IMR-90 (cell line): ENCODE measurements at regions not wholly inside any gene's neighbourhood (a gene's known extent, or its start where the extent isn't known, plus 50 kb on each side); places are given as distances from the start of the nearest gene placed in this dataset.

Source experiments
- ATAC-seq: fragments of 200-7000 bp; cut with Tn5 transposase; 2 replicates; pipeline ENCODE4 v1.9.1; 2020; ENCODE audit warnings: low read depth, mild to moderate bottlenecking, moderate library complexity
- BruUV-seq: library from RNA; stranded (reverse); fragments of 400-500 nt; replicated peaks from 2 replicates; lab custom pipeline; 2021; lab: Mats Ljungman, UMichigan
- CTCF ChIA-PET: fragments of 300-600 bp; formaldehyde crosslinking; extraction: SDS; loops from one replicate; lab custom pipeline; 2021; ENCODE audit warnings: antibody characterized with exemption; lab: Yijun Ruan, JAX
- POLR2A ChIA-PET: fragments of 300-600 bp; sonication (Branson Sonifier 250); formaldehyde crosslinking; loops from one replicate; lab custom pipeline; 2022; ENCODE audit warnings: antibody characterized with exemption; ENCODE audit not compliant: unreplicated experiment; lab: Charles Lee
- DNase-seq: peaks from one replicate; pipeline ENCODE4 v3.0.0; 2013
- H2AFZ ChIP-seq: replicated peaks from 2 replicates; pipeline ENCODE3; 2013; ENCODE audit warnings: low read length, mild to moderate bottlenecking; ENCODE audit not compliant: poor library complexity
- H2AK5ac ChIP-seq: 2 replicates; pipeline ENCODE4 v1.6.1; 2013; ENCODE audit warnings: low read depth, low read length, inconsistent platforms
- H2AK9ac ChIP-seq: replicated peaks from 2 replicates; pipeline ENCODE3; 2013; ENCODE audit warnings: mild to moderate bottlenecking, low read depth, low read length, moderate library complexity; ENCODE audit not compliant: poor library complexity
- H2BK120ac ChIP-seq: 2 replicates; pipeline ENCODE4 v1.6.1; 2013; ENCODE audit warnings: low read depth, low read length, inconsistent platforms
- H2BK15ac ChIP-seq: 3 replicates; pipeline ENCODE4 v1.6.1; 2013; ENCODE audit warnings: low read depth, low read length, inconsistent platforms
- H2BK20ac ChIP-seq: 2 replicates; pipeline ENCODE4 v1.6.1; 2013; ENCODE audit warnings: low read depth, mild to moderate bottlenecking, inconsistent platforms, low read length, moderate library complexity
- H2BK5ac ChIP-seq: 2 replicates; pipeline ENCODE4 v1.6.1; 2013; ENCODE audit warnings: mild to moderate bottlenecking, low read depth, low read length, inconsistent platforms; ENCODE audit not compliant: poor library complexity, severe bottlenecking
- H3K14ac ChIP-seq: replicated peaks from 2 replicates; pipeline ENCODE4 v1.6.1; 2013; ENCODE audit warnings: low read depth, low read length, inconsistent platforms
- H3K18ac ChIP-seq: 2 replicates; pipeline ENCODE4 v1.6.1; 2013; ENCODE audit warnings: low read depth, low read length, control low read depth
- H3K23ac ChIP-seq: 2 replicates; pipeline ENCODE4 v1.6.1; 2013; ENCODE audit warnings: low read depth, low read length, inconsistent platforms
- H3K27ac ChIP-seq: 2 replicates; pipeline ENCODE4 v1.5.1; 2013; ENCODE audit warnings: mild to moderate bottlenecking, control low read depth, low read length; ENCODE audit not compliant: insufficient read depth
- H3K27me3 ChIP-seq: 2 replicates; pipeline ENCODE4 v1.6.1; 2013; ENCODE audit warnings: low read length; ENCODE audit not compliant: control insufficient read depth, insufficient read depth
- H3K36me3 ChIP-seq: 2 replicates; pipeline ENCODE4 v1.6.1; 2013; ENCODE audit warnings: low read length, mixed read lengths; ENCODE audit not compliant: control insufficient read depth, insufficient read depth
- H3K4ac ChIP-seq: 2 replicates; pipeline ENCODE4 v1.6.1; 2013; ENCODE audit warnings: low read depth, low read length, inconsistent platforms
- H3K4me1 ChIP-seq: 2 replicates; pipeline ENCODE4 v1.6.1; 2013; ENCODE audit warnings: low read length, mixed read lengths; ENCODE audit not compliant: control insufficient read depth, insufficient read depth
- H3K4me2 ChIP-seq: 2 replicates; pipeline ENCODE4 v1.6.1; 2013; ENCODE audit warnings: low read depth, mild to moderate bottlenecking, control low read depth, low read length, moderate library complexity
- H3K4me3 ChIP-seq: 2 replicates; pipeline ENCODE4 v1.5.1; 2013; ENCODE audit warnings: low read depth, mild to moderate bottlenecking, control low read depth, low read length, moderate library complexity; ENCODE audit not compliant: insufficient read depth
- H3K56ac ChIP-seq: 2 replicates; pipeline ENCODE4 v1.6.1; 2013; ENCODE audit warnings: low read length, inconsistent platforms; ENCODE audit not compliant: insufficient read depth; ENCODE audit errors: extremely low read depth
- H3K79me1 ChIP-seq, 2 experiments: 2 replicates each; pipeline ENCODE4 v1.6.1; 2013; ENCODE audit warnings: low read length in 2 of 2, inconsistent platforms in 1 of 2, low read depth in 1 of 2
- H3K9ac ChIP-seq: 2 replicates; pipeline ENCODE4 v1.6.1; 2013; ENCODE audit warnings: low read depth, low read length, control low read depth
- H3K9me1 ChIP-seq: 2 replicates; pipeline ENCODE4 v1.6.1; 2013; ENCODE audit warnings: low read length, inconsistent platforms; ENCODE audit not compliant: insufficient read depth
- H3K9me3 ChIP-seq: 2 replicates; pipeline ENCODE4 v1.6.1; 2013; ENCODE audit warnings: low read length; ENCODE audit not compliant: control insufficient read depth, insufficient read depth
- H4K20me1 ChIP-seq: 2 replicates; pipeline ENCODE4 v1.6.1; 2013; ENCODE audit warnings: low read length, inconsistent platforms; ENCODE audit not compliant: insufficient read depth
- H4K5ac ChIP-seq: 2 replicates; pipeline ENCODE4 v1.6.1; 2013; ENCODE audit warnings: mild to moderate bottlenecking, low read depth, low read length, control low read depth
- H4K8ac ChIP-seq, 2 experiments: 2 replicates each; pipeline ENCODE4 v1.6.1; 2013; ENCODE audit warnings: low read depth in 2 of 2, low read length in 2 of 2, control low read depth in 1 of 2, inconsistent platforms in 1 of 2
- H4K91ac ChIP-seq: 2 replicates; pipeline ENCODE4 v1.6.1; 2013; ENCODE audit warnings: low read depth, low read length, inconsistent platforms; ENCODE audit not compliant: insufficient read depth
- BHLHE40 ChIP-seq: fragments of 150-350 bp; IDR thresholded peaks from 2 replicates; pipeline ENCODE4 v1.6.1; 2016; ENCODE audit warnings: mild to moderate bottlenecking, low read depth, low read length
- CHD1 ChIP-seq: IDR thresholded peaks from 2 replicates; pipeline ENCODE4 v1.6.1; 2012; ENCODE audit warnings: low read depth, low read length, improper control_type of control experiment
- CTCF ChIP-seq: conservative IDR thresholded peaks from 2 replicates; pipeline ENCODE4 v1.5.1; 2012; ENCODE audit warnings: mild to moderate bottlenecking, low read depth, low read length, improper control_type of control experiment
- ELK1 ChIP-seq: fragments of 150-350 bp; IDR thresholded peaks from 2 replicates; pipeline ENCODE4 v1.6.1; 2016; ENCODE audit warnings: low read depth, mild to moderate bottlenecking, low read length, moderate library complexity, borderline replicate concordance
- FOS ChIP-seq: fragments of 150-350 bp; IDR thresholded peaks from 2 replicates; pipeline ENCODE4 v1.6.1; 2016; ENCODE audit warnings: low read depth, low read length
- MAFK ChIP-seq: IDR thresholded peaks from 2 replicates; pipeline ENCODE4 v1.6.1; 2012; ENCODE audit warnings: low read depth, low read length, improper control_type of control experiment
- MAZ ChIP-seq: IDR thresholded peaks from 2 replicates; pipeline ENCODE4 v1.6.1; 2012; ENCODE audit warnings: low read depth, mild to moderate bottlenecking, low read length, improper control_type of control experiment, moderate library complexity, borderline replicate concordance
- POLR2A ChIP-seq: IDR thresholded peaks from 2 replicates; pipeline ENCODE4 v1.6.1; 2012; ENCODE audit warnings: mild to moderate bottlenecking, low read depth, low read length
- RAD21 ChIP-seq: IDR thresholded peaks from 2 replicates; pipeline ENCODE4 v1.6.1; 2012; ENCODE audit warnings: low read length, improper control_type of control experiment
- RCOR1 ChIP-seq: IDR thresholded peaks from 2 replicates; pipeline ENCODE4 v1.6.1; 2012; ENCODE audit warnings: mild to moderate bottlenecking, low read length, improper control_type of control experiment; ENCODE audit not compliant: insufficient replicate concordance
- RFX5 ChIP-seq: IDR thresholded peaks from 2 replicates; pipeline ENCODE4 v1.8.0; 2012; ENCODE audit warnings: low read depth, mild to moderate bottlenecking, low read length, moderate library complexity
- SMC3 ChIP-seq: fragments of 150-350 bp; IDR thresholded peaks from 2 replicates; pipeline ENCODE4 v1.6.1; 2016; ENCODE audit warnings: low read depth, mild to moderate bottlenecking, antibody characterized with exemption, low read length, moderate library complexity
- USF2 ChIP-seq: fragments of 150-350 bp; IDR thresholded peaks from 2 replicates; pipeline ENCODE4 v1.6.1; 2017; ENCODE audit warnings: mild to moderate bottlenecking, antibody characterized with exemption, low read length, low read depth
- WGBS, 2 experiments: methylation state at CpG; one replicate each; pipeline versions ENCODE4 v1.1.5 to v1.1.7; 2013; ENCODE audit warnings: missing lambda C conversion rate in 2 of 2; ENCODE audit not compliant: insufficient read length in 1 of 2; ENCODE audit errors: extremely low coverage in 2 of 2; 5-methylcytosine and 5-hydroxymethylcytosine counted together
- dilution Hi-C: fragments of 300-500 bp; cut with HindIII; formaldehyde crosslinking; loops from one replicate; pipeline ENCODE4 v1.14.3; 2018; ENCODE audit warnings: low sequenced_read_pairs; ENCODE audit not compliant: unreplicated experiment
- in situ Hi-C: fragments of 300-500 bp; cut with MboI; formaldehyde crosslinking; loops from 3 replicates; pipeline ENCODE4 v1.14.3; 2019; ENCODE audit warnings: low sequenced_read_pairs, inconsistent platforms, mixed read lengths
- intact Hi-C: fragments of 100-400 bp; cut with micrococcal nuclease; formaldehyde crosslinking; loops from 2 replicates; pipeline ENCODE4 v1.10.0; 2022

- H3K9me3 ChIP-seq, result peaks cover 16% of the 10 kb centered on the region
- no TSS peak for BruUV-seq
- no peak overlapping the region for H2AK9ac ChIP-seq
- no peaks in the 10 kb centered on the region for H3K4me1 ChIP-seq
- H2BK5ac ChIP-seq, result no peak overlapping the region
- no peak overlapping the region for H3K27ac ChIP-seq
- ATAC-seq, result no peak
- ChIA-PET CTCF (no interaction called here), POLR2A (no interaction called here)
- intact Hi-C loops, result no loop called here
- H4K20me1 ChIP-seq, result no peaks in the 10 kb centered on the region
- no peaks in the 10 kb centered on the region for H3K79me1 ChIP-seq
- H3K4me2 ChIP-seq, result no peak overlapping the region
- DNase-seq, result no peak
- dilution Hi-C loops, result no loop called here
- no peak overlapping the region for H3K4me3 ChIP-seq
- H3K27me3 ChIP-seq, result no peaks in the 10 kb centered on the region
- in situ Hi-C loops, result no loop called here
- no peak overlapping the region for H2BK15ac ChIP-seq
- H2BK20ac ChIP-seq, result no peak overlapping the region
- TF ChIP-seq POLR2A, result no peak
- TF ChIP-seq CHD1, result no peak
- TF ChIP-seq BHLHE40, result no peak
- TF ChIP-seq USF2, result no peak
- no peak for TF ChIP-seq RFX5
- no peak for TF ChIP-seq RAD21
- TF ChIP-seq ELK1, result no peak
- TF ChIP-seq MAFK, result no peak
- no peak for TF ChIP-seq CTCF
- no peak for TF ChIP-seq SMC3
- no peak for TF ChIP-seq FOS
- no peak for TF ChIP-seq RCOR1
- TF ChIP-seq MAZ, result no peak
- no peak overlapping the region for H3K56ac ChIP-seq
- H3K4ac ChIP-seq, result no peak overlapping the region
- H3K14ac ChIP-seq, result no peak overlapping the region
- H4K5ac ChIP-seq, result no peak overlapping the region
- no peak overlapping the region for H2AFZ ChIP-seq
- no peak overlapping the region for H3K18ac ChIP-seq
- H4K8ac ChIP-seq, result no peak overlapping the region
- no peak overlapping the region for H3K9ac ChIP-seq
- no peaks in the 10 kb centered on the region for H3K9me1 ChIP-seq
- H3K23ac ChIP-seq, result no peak overlapping the region
- WGBS, 2 experiments, result no CpG with 5 or more reads among the region's 1 CpG
- no peak overlapping the region for H4K91ac ChIP-seq
- no peaks in the 10 kb centered on the region for H3K36me3 ChIP-seq
- H2AK5ac ChIP-seq, result no peak overlapping the region
- no peak overlapping the region for H2BK120ac ChIP-seq
Observed at GRCh38 chr12:72839696-72840095, 567.5 kb downstream of the TRHDE start.
